ENCODE measurements at regions not wholly inside any gene's neighbourhood (a gene's known extent, or its start where the extent isn't known, plus 50 kb on each side); places are given as distances from the start of the nearest gene placed in this dataset.
"Not testable (repeated sequence)": the region's sequence is repeated elsewhere in the genome, so short reads cannot be mapped to it uniquely, and the experiment has no call there.

DNA sequence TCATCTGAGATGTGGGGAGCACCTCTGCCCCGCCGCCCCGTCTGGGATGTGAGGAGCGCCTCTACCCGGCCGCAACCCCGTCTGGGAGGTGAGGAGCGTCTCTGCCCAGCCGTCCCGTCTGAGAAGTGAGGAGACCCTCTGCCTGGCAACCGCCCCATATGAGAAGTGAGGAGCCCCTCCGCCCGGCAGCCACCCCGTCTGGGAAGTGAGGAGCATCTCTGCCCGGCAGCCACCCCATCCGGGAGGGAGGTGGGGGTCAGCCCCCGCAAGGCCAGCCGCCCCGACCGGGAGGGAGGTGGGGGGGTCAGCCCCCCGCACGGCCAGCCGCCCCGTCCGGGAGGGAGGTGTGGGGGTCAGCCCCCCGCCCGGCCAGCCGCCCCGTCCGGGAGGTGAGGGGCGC is 89.9 kb downstream of the PHLDA1 start:
- H3K27ac Mint-ChIP-seq; DNase-seq; H3K4me3 Mint-ChIP-seq; intact Hi-C loops (cut with DNase I, micrococcal nuclease); POLR2A ChIA-PET; CTCF ChIA-PET; H3K27me3 Mint-ChIP-seq; H3K9me3 Mint-ChIP-seq (ENCODE audit: low read depth); ATAC-seq; H3K36me3 Mint-ChIP-seq (ENCODE audit: low read depth): not testable (repeated sequence)
- H3K4me1 Mint-ChIP-seq, result peaks cover 26% of the 10 kb centered on the region

DNA sequence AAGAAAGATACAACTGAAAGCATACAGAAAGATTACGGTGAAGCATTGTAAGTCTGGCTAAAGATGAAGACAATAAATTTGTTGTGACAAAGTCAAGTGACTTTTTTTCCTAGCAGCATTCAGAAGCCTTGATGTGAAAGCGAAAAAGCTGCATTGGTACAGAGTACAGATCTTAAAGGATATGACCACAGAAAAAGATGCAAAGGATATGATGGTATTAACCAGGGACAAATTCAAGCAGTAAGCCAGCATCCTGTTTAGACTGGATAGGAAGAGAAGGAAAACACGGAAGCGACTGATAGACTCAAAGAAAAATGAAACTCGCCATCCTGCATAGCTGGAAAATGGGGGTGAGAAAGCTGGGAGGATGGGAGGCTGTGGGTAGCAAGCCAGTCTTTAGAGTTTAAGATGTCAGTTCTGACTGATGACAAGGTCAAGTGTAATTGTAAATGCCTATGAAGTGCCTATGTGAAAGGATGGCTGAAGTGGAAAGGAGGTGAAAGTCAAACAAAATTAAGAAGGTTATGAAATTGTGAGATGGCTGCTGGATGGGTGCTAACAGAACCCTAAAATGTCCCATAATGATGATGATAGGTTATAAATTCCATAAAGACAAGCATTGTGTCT is 92.4 kb downstream of the PHLDA1 start:
- intact Hi-C loops (cut with DNase I, micrococcal nuclease), result no loop called here
- ATAC-seq (peak; percentile 40), DNase-seq (no peak)
- no peaks in the 10 kb centered on the region for H3K36me3 Mint-ChIP-seq (ENCODE audit: low read depth)
- H3K27me3 Mint-ChIP-seq, result peaks cover 2% of the 10 kb centered on the region
- peaks cover 2% of the 10 kb centered on the region for H3K9me3 Mint-ChIP-seq (ENCODE audit: low read depth)
- no peak overlapping the region for H3K4me3 Mint-ChIP-seq
- POLR2A ChIA-PET, result interaction anchor here (0.8 kb wide), 1 partner anchor 94 kb away, joined by 5 read pairs; no protein-coding TSS in a partner anchor
- H3K4me1 Mint-ChIP-seq, result peaks cover 25% of the 10 kb centered on the region
- CTCF ChIA-PET, result no interaction called here
- H3K27ac Mint-ChIP-seq, result no peak overlapping the region

GRCh38 chr12:75938189-75938588 is 93.4 kb downstream of the PHLDA1 start:
- Mint-ChIP-seq H3K27me3 (peaks cover 2% of the 10 kb centered on the region), H3K27ac (no peak overlapping the region), H3K36me3 (ENCODE audit: low read depth) (no peaks in the 10 kb centered on the region), H3K4me3 (no peak overlapping the region), H3K4me1 (peaks cover 28% of the 10 kb centered on the region), H3K9me3 (ENCODE audit: low read depth) (peaks cover 2% of the 10 kb centered on the region)
- ATAC-seq (no peak), DNase-seq (no peak)
- ChIA-PET POLR2A (interaction anchor here (0.6 kb wide), 1 partner anchor 66 kb away, joined by 5 read pairs; no protein-coding TSS in a partner anchor), CTCF (no interaction called here)
- intact Hi-C loops (cut with DNase I, micrococcal nuclease), result no loop called here

DNA sequence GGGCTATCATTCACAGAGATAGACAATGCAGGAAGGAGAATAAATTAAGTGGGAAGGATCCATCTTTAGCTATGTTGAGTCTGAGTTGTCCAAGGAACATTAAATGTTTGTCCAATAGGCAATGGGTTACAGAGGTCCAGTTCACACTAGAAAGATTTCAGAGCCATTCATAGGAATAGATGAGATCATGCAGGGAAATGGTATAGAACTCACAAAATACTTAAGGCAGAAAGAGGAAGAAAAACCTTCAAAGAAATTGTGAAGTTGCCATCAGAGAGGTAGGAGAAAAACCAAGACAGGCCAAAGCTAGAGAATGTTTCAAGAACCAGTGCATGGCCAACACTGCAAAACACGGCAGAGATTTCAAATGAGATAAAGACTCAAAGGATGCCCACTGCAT is 94.1 kb downstream of the PHLDA1 start:
- peaks cover 28% of the 10 kb centered on the region for H3K4me1 Mint-ChIP-seq
- no peak overlapping the region for H3K27ac Mint-ChIP-seq
- POLR2A ChIA-PET, result interaction anchor here (0.6 kb wide), 1 partner anchor 65 kb away, joined by 5 read pairs; no protein-coding TSS in a partner anchor
- CTCF ChIA-PET, result interaction anchor here (0.9 kb wide), 1 partner anchor 83 kb away, joined by 3 read pairs; no protein-coding TSS in a partner anchor
- H3K9me3 Mint-ChIP-seq (ENCODE audit: low read depth), result peaks cover 2% of the 10 kb centered on the region
- ATAC-seq (no peak), DNase-seq (no peak)
- no peak overlapping the region for H3K4me3 Mint-ChIP-seq
- peaks cover 2% of the 10 kb centered on the region for H3K27me3 Mint-ChIP-seq
- no peaks in the 10 kb centered on the region for H3K36me3 Mint-ChIP-seq (ENCODE audit: low read depth)
- intact Hi-C loops (cut with DNase I, micrococcal nuclease), result no loop called here

GRCh38 chr12:75936515-75937440 is 94.8 kb downstream of the PHLDA1 start:
- CTCF ChIA-PET, result interaction anchor here (0.6 to 0.9 kb wide), 2 partner anchors 84 to 512 kb away, joined by 3 read pairs; no protein-coding TSS in a partner anchor
- H3K4me3 Mint-ChIP-seq, result no peak overlapping the region
- H3K27ac Mint-ChIP-seq, result no peak overlapping the region
- H3K4me1 Mint-ChIP-seq, result peaks cover 28% of the 10 kb centered on the region
- ATAC-seq, result no peak
- H3K27me3 Mint-ChIP-seq, result peaks cover 6% of the 10 kb centered on the region
- H3K9me3 Mint-ChIP-seq (ENCODE audit: low read depth), result peaks cover 2% of the 10 kb centered on the region
- DNase-seq, result no peak
- no peaks in the 10 kb centered on the region for H3K36me3 Mint-ChIP-seq (ENCODE audit: low read depth)
- intact Hi-C loops (cut with DNase I, micrococcal nuclease), result no loop called here
- POLR2A ChIA-PET, result no interaction called here

GRCh38 chr12:75935539-75936242 is 95.9 kb downstream of the PHLDA1 start:
- DNase-seq (no peak), ATAC-seq (no peak)
- CTCF ChIA-PET, result interaction anchor here (0.9 to 1.7 kb wide), 4 partner anchors 8 to 95 kb away, joined by 3 to 6 read pairs (median 4); no protein-coding TSS in a partner anchor
- H3K36me3 Mint-ChIP-seq (ENCODE audit: low read depth), result no peaks in the 10 kb centered on the region
- H3K27me3 Mint-ChIP-seq, result peaks cover 11% of the 10 kb centered on the region
- peaks cover 28% of the 10 kb centered on the region for H3K4me1 Mint-ChIP-seq
- no peak overlapping the region for H3K4me3 Mint-ChIP-seq
- intact Hi-C loops (cut with DNase I, micrococcal nuclease), result loop anchor here in 1 of 2 experiments (2.0 kb wide), 2 partner anchors 339 to 459 kb away; no protein-coding TSS in a partner anchor
- POLR2A ChIA-PET, result interaction anchor here (0.7 kb wide), 1 partner anchor 621 kb away, joined by 3 read pairs; no protein-coding TSS in a partner anchor
- H3K9me3 Mint-ChIP-seq (ENCODE audit: low read depth), result peaks cover 2% of the 10 kb centered on the region
- no peak overlapping the region for H3K27ac Mint-ChIP-seq

DNA sequence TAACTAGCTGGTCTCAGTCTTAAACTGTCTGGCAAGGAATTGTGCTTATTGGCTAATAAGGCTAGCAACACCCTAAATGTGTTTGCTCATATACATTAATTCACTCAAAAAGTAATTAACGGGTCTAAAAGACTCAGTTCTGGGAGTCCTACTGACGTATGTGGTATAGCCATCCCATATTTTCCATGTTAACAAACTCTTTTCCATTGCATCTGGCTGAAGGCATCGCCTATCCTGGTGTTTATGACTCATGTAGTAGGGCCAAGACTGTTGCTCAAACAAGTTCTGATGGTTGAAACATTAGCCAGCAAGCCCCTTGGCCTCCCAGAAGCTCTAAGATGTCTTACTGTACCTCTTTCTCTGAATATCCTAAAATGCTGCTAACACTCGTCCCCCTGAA is 98.5 kb downstream of the PHLDA1 start:
- DNase-seq, result no peak
- no peak for ATAC-seq
- no peaks in the 10 kb centered on the region for H3K36me3 Mint-ChIP-seq (ENCODE audit: low read depth)
- peaks cover 26% of the 10 kb centered on the region for H3K4me1 Mint-ChIP-seq
- POLR2A ChIA-PET, result interaction anchor here (1.3 to 1.8 kb wide), 2 partner anchors 20 to 97 kb away, joined by 4 to 8 read pairs; no protein-coding TSS in a partner anchor
- intact Hi-C loops (cut with DNase I, micrococcal nuclease), result no loop called here
- H3K9me3 Mint-ChIP-seq (ENCODE audit: low read depth), result no peaks in the 10 kb centered on the region
- H3K27ac Mint-ChIP-seq, result peak overlapping the region; percentile 3
- peaks cover 17% of the 10 kb centered on the region for H3K27me3 Mint-ChIP-seq
- CTCF ChIA-PET, result interaction anchor here (0.9 to 2.0 kb wide), 5 partner anchors 10 to 566 kb away, joined by 3 to 8 read pairs (median 6); no protein-coding TSS in a partner anchor
- no peak overlapping the region for H3K4me3 Mint-ChIP-seq

GRCh38 chr12:75932241-75932640 is 99.3 kb downstream of the PHLDA1 start:
- peaks cover 26% of the 10 kb centered on the region for H3K4me1 Mint-ChIP-seq
- H3K27me3 Mint-ChIP-seq, result peaks cover 23% of the 10 kb centered on the region
- H3K36me3 Mint-ChIP-seq (ENCODE audit: low read depth), result no peaks in the 10 kb centered on the region
- POLR2A ChIA-PET, result interaction anchor here (0.6 to 0.7 kb wide), 2 partner anchors 54 to 88 kb away, joined by 3 to 6 read pairs; no protein-coding TSS in a partner anchor
- no peak for DNase-seq
- peak overlapping the region; percentile 2 for H3K27ac Mint-ChIP-seq
- intact Hi-C loops (cut with DNase I, micrococcal nuclease), result no loop called here
- no peak overlapping the region for H3K4me3 Mint-ChIP-seq
- no peak for ATAC-seq
- CTCF ChIA-PET, result no interaction called here
- H3K9me3 Mint-ChIP-seq (ENCODE audit: low read depth), result no peaks in the 10 kb centered on the region

GRCh38 chr12:75923964-75924666 is 107.5 kb downstream of the PHLDA1 start:
- POLR2A ChIA-PET, result no interaction called here
- H3K9me3 Mint-ChIP-seq (ENCODE audit: low read depth), result peaks cover 21% of the 10 kb centered on the region
- no peaks in the 10 kb centered on the region for H3K4me1 Mint-ChIP-seq
- intact Hi-C loops (cut with DNase I, micrococcal nuclease), result no loop called here
- H3K27ac Mint-ChIP-seq, result no peak overlapping the region
- no peak overlapping the region for H3K4me3 Mint-ChIP-seq
- CTCF ChIA-PET, result interaction anchor here (1.9 kb wide), 1 partner anchor 9 kb away, joined by 8 read pairs; no protein-coding TSS in a partner anchor
- ATAC-seq (no peak), DNase-seq (no peak)
- peaks cover 3% of the 10 kb centered on the region for H3K36me3 Mint-ChIP-seq (ENCODE audit: low read depth)
- peaks cover 30% of the 10 kb centered on the region for H3K27me3 Mint-ChIP-seq

DNA sequence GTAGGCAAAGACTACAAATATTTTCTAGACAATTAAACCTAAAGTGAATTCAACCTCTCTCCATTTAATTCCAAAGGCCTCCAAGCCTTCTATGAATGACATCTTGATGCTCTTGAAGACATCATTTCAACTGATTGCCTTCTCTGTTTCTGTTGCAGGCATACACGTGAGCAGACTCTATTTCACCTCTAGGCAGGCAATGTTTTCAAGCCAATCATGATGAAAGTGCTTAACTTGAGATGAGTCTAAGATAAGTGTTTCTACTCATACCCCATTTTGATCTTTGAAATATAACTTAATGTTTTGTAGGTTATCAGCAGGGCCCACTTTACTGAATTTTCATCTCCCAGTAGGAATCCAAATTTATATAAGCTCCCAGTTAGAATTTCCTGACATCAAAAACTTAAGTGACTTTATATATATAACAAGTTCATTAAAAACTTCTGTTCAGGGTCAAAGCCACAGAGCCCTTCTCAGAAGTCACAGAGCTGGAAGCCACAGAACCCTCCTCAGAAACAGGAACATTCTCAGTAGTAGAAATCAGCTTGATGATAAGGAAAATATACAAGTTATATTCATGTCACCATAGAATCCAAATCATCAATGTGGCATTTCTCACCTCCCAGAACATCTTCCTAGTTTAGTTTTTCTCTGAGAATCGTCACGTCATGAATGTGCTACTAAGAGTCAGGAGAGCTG is 108.5 kb downstream of the PHLDA1 start:
- H3K36me3 Mint-ChIP-seq (ENCODE audit: low read depth), result peaks cover 3% of the 10 kb centered on the region
- H3K27ac Mint-ChIP-seq, result no peak overlapping the region
- intact Hi-C loops (cut with DNase I, micrococcal nuclease), result no loop called here
- peaks cover 25% of the 10 kb centered on the region for H3K27me3 Mint-ChIP-seq
- DNase-seq (no peak), ATAC-seq (no peak)
- CTCF ChIA-PET, result interaction anchor here (1.4 to 1.9 kb wide), 2 partner anchors 10 kb away, joined by 3 to 8 read pairs; no protein-coding TSS in a partner anchor
- H3K4me1 Mint-ChIP-seq, result no peaks in the 10 kb centered on the region
- POLR2A ChIA-PET, result no interaction called here
- peaks cover 21% of the 10 kb centered on the region for H3K9me3 Mint-ChIP-seq (ENCODE audit: low read depth)
- no peak overlapping the region for H3K4me3 Mint-ChIP-seq
